WTC11 (cell line): ENCODE measurements at regions not wholly inside any gene's neighbourhood (a gene's known extent, or its start where the extent isn't known, plus 50 kb on each side); places are given as distances from the start of the nearest gene placed in this dataset.

ENCODE experiments used
- ATAC-seq: fragments of 200-7000 bp; cut with Tn5 transposase; 2 replicates; pipeline ENCODE4 v1.10.0; 2021; ENCODE audit warnings: mild to moderate bottlenecking, moderate library complexity
- CTCF ChIA-PET: fragments of 300-600 bp; sonication (Branson Sonifier 250); formaldehyde crosslinking; loops from one replicate; lab custom pipeline; 2021; ENCODE audit warnings: antibody characterized with exemption; lab: Charles Lee
- POLR2A ChIA-PET: fragments of 350-600 bp; sonication (Branson Sonifier 250); formaldehyde crosslinking; loops from one replicate; lab custom pipeline; 2021; ENCODE audit warnings: antibody characterized with exemption; lab: Charles Lee
- DNase-seq: peaks from one replicate; pipeline ENCODE4 v3.0.0; 2021; ENCODE audit warnings: low spot score
- H3K27ac Mint-ChIP-seq: 2 replicates; pipeline ENCODE4 v1.8.0; 2021; ENCODE audit warnings: mixed read lengths
- H3K27me3 Mint-ChIP-seq: 2 replicates; pipeline ENCODE4 v1.8.0; 2021; ENCODE audit warnings: low read depth, mild to moderate bottlenecking, moderate library complexity, mixed read lengths
- H3K36me3 Mint-ChIP-seq: 2 replicates; pipeline ENCODE4 v1.8.0; 2021; ENCODE audit warnings: mixed read lengths
- H3K4me1 Mint-ChIP-seq: 2 replicates; pipeline ENCODE4 v1.8.0; 2022; ENCODE audit warnings: mixed read lengths
- H3K4me3 Mint-ChIP-seq: 2 replicates; pipeline ENCODE4 v1.8.0; 2021; ENCODE audit warnings: mild to moderate bottlenecking, moderate library complexity, mixed read lengths
- H3K9me3 Mint-ChIP-seq: 2 replicates; pipeline ENCODE4 v1.8.0; 2021; ENCODE audit warnings: mixed read lengths
- CTCF ChIP-seq: fragments of 200-600 bp; IDR thresholded peaks from 2 replicates; pipeline ENCODE4 v1.8.0; 2022; ENCODE audit warnings: antibody characterized with exemption
- ETV6 ChIP-seq: sonication (generic); formaldehyde crosslinking; IDR thresholded peaks from 2 replicates; pipeline ENCODE4 v1.8.1; 2022; ENCODE audit warnings: mild to moderate bottlenecking, missing genetic modification reagents
- FOXK1 ChIP-seq: sonication (generic); formaldehyde crosslinking; IDR thresholded peaks from 2 replicates; pipeline ENCODE4 v1.8.0; 2022; ENCODE audit warnings: mild to moderate bottlenecking, moderate library complexity, missing genetic modification reagents
- FOXP1 ChIP-seq: sonication (generic); formaldehyde crosslinking; IDR thresholded peaks from 2 replicates; pipeline ENCODE4 v1.8.0; 2022; ENCODE audit warnings: missing genetic modification reagents, mild to moderate bottlenecking, moderate library complexity, borderline replicate concordance
- GTF2I ChIP-seq: fragments of 250-450 bp; sonication (Bioruptor Pico); conservative IDR thresholded peaks from 2 replicates; pipeline ENCODE4 v1.4.0; 2021; ENCODE audit warnings: mild to moderate bottlenecking
- NFATC4 ChIP-seq: fragments of 250-450 bp; sonication (Bioruptor Pico); IDR thresholded peaks from 2 replicates; pipeline ENCODE4 v1.9.0; 2021; ENCODE audit warnings: mild to moderate bottlenecking
- NR2C2 ChIP-seq: sonication (generic); formaldehyde crosslinking; IDR thresholded peaks from 2 replicates; pipeline ENCODE4 v1.8.0; 2022; ENCODE audit warnings: mild to moderate bottlenecking, missing genetic modification reagents
- NR3C1 ChIP-seq: sonication (generic); formaldehyde crosslinking; conservative IDR thresholded peaks from 2 replicates; pipeline ENCODE4 v1.8.1; 2023; ENCODE audit warnings: low read depth, mild to moderate bottlenecking, missing genetic modification reagents
- PRRX2 ChIP-seq: fragments of 250-450 bp; sonication (Bioruptor Pico); IDR thresholded peaks from 2 replicates; pipeline ENCODE4 v1.8.0; 2021; ENCODE audit warnings: mild to moderate bottlenecking
- RELA ChIP-seq: sonication (generic); formaldehyde crosslinking; IDR thresholded peaks from 2 replicates; pipeline ENCODE4 v1.8.1; 2022; ENCODE audit warnings: missing genetic modification reagents, mild to moderate bottlenecking, borderline replicate concordance
- TCF7 ChIP-seq: sonication (generic); formaldehyde crosslinking; IDR thresholded peaks from 2 replicates; pipeline ENCODE4 v1.8.0; 2022; ENCODE audit warnings: mild to moderate bottlenecking, low read depth, missing genetic modification reagents, moderate library complexity
- TEAD1 ChIP-seq: sonication (generic); formaldehyde crosslinking; IDR thresholded peaks from 2 replicates; pipeline ENCODE4 v1.8.0; 2022; ENCODE audit warnings: mild to moderate bottlenecking, missing genetic modification reagents
- TF ChIP-seq, protein P1 (sequence below): sonication (generic); formaldehyde crosslinking; IDR thresholded peaks from 2 replicates; pipeline ENCODE4 v1.8.1; 2022; ENCODE audit warnings: low read depth, missing genetic modification reagents, borderline replicate concordance
- TF ChIP-seq, protein P2 (sequence below): fragments of 250-450 bp; sonication (Bioruptor Pico); conservative IDR thresholded peaks from 2 replicates; pipeline ENCODE4 v1.9.0; 2021; ENCODE audit warnings: mild to moderate bottlenecking
- TF ChIP-seq, protein P3 (sequence below): sonication (generic); formaldehyde crosslinking; IDR thresholded peaks from 2 replicates; pipeline ENCODE4 v1.8.1; 2023; ENCODE audit warnings: mild to moderate bottlenecking, missing genetic modification reagents, moderate library complexity
- TF ChIP-seq, protein P4 (sequence below): sonication (generic); formaldehyde crosslinking; IDR thresholded peaks from 2 replicates; pipeline ENCODE4 v1.8.1; 2023; ENCODE audit warnings: mild to moderate bottlenecking, missing genetic modification reagents
- TF ChIP-seq, protein P5 (sequence below): fragments of 250-450 bp; sonication (Bioruptor Pico); IDR thresholded peaks from 2 replicates; pipeline ENCODE4 v2.1.2; 2022; ENCODE audit warnings: mild to moderate bottlenecking, moderate library complexity
- TF ChIP-seq, protein P6 (sequence below): sonication (generic); formaldehyde crosslinking; IDR thresholded peaks from 2 replicates; pipeline ENCODE4 v1.8.0; 2023; ENCODE audit warnings: missing genetic modification reagents, mild to moderate bottlenecking, borderline replicate concordance

GRCh38 chr9:97781902-97782301 lies 71.1 kb upstream of the FOXE1 start (continued):
- TF ChIP-seq, protein P1, sequence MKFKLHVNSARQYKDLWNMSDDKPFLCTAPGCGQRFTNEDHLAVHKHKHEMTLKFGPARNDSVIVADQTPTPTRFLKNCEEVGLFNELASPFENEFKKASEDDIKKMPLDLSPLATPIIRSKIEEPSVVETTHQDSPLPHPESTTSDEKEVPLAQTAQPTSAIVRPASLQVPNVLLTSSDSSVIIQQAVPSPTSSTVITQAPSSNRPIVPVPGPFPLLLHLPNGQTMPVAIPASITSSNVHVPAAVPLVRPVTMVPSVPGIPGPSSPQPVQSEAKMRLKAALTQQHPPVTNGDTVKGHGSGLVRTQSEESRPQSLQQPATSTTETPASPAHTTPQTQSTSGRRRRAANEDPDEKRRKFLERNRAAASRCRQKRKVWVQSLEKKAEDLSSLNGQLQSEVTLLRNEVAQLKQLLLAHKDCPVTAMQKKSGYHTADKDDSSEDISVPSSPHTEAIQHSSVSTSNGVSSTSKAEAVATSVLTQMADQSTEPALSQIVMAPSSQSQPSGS (CRISPR knock-in tag): no peak
- TF ChIP-seq, protein P2, sequence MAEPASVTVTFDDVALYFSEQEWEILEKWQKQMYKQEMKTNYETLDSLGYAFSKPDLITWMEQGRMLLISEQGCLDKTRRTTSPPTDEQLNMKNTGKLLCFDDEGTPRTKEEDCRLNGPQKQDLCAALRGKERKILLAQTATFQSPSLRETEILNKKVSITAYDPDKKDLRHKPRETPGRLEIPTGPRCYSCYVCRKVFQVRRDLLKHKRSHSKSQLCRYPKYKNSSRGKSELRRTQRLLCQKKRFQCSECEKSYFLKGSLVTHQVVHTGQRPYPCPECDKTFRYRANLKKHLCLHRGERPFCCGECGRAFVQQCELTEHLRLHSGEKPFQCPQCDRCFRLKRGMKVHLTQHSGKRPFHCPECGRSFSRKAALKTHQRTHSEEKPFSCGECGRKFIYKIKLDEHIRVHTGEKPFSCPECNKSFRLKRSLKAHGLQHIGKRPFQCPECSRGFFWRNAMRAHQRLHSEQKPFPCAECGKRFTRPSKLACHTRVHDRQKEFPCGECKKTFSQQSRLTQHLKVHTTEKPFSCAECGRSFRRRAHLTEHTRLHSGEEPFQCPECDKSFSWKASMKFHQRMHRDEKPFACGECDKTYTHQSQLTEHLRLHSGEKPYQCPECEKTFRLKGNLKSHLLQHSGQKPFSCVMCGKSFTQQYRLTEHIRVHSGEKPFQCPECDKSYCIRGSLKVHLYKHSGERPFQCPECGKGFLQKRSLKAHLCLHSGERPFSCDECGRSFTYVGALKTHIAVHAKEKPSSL (CRISPR knock-in tag): no peak
- TF ChIP-seq FOXP1 (CRISPR knock-in tag) (no peak), PRRX2 (no peak), GTF2I (no peak)

- Mint-ChIP-seq H3K27me3 (peaks cover 15% of the 10 kb centered on the region), H3K27ac (no peak overlapping the region), H3K36me3 (no peaks in the 10 kb centered on the region), H3K9me3 (peaks cover 4% of the 10 kb centered on the region), H3K4me3 (no peak overlapping the region), H3K4me1 (no peaks in the 10 kb centered on the region)
- ChIA-PET POLR2A (no interaction called here), CTCF (no interaction called here)
- TF ChIP-seq TEAD1 (CRISPR knock-in tag): no peak
- DNase-seq: no peak
- peak; percentile 64 for ATAC-seq
Measured at GRCh38 chr9:97786341-97786740, 66.7 kb upstream of the FOXE1 start.

DNA sequence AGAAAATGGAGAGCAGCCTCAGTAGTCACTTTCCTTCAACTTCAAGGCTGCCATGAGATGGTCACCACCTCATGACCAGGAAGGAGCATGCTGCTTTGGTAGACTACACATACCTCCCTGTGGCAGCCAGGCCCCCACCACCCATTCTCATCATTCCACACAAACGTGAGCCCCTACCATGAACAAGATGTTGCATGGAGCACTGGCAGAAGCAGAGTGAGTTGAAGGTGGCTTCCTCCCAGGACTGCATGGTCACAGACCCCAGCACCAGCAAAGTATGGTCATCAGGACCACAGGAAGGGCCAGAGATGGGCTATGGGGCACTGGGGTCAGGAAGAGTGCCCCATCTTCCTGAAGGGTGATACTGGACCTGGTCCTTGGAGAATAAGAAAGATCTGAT lies 65.5 kb upstream of the FOXE1 start:
- peaks cover 14% of the 10 kb centered on the region for H3K27me3 Mint-ChIP-seq
- TF ChIP-seq FOXP1 (CRISPR knock-in tag) (no peak), RELA (CRISPR knock-in tag) (no peak), FOXK1 (CRISPR knock-in tag) (no peak), NFATC4 (CRISPR knock-in tag) (no peak), ETV6 (CRISPR knock-in tag) (no peak), NR3C1 (no peak), NR2C2 (CRISPR knock-in tag) (no peak), CTCF (no peak), TCF7 (CRISPR knock-in tag) (no peak)
- TF ChIP-seq, protein P3, sequence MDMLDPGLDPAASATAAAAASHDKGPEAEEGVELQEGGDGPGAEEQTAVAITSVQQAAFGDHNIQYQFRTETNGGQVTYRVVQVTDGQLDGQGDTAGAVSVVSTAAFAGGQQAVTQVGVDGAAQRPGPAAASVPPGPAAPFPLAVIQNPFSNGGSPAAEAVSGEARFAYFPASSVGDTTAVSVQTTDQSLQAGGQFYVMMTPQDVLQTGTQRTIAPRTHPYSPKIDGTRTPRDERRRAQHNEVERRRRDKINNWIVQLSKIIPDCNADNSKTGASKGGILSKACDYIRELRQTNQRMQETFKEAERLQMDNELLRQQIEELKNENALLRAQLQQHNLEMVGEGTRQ (CRISPR knock-in tag): no peak
- TF ChIP-seq, protein P4, sequence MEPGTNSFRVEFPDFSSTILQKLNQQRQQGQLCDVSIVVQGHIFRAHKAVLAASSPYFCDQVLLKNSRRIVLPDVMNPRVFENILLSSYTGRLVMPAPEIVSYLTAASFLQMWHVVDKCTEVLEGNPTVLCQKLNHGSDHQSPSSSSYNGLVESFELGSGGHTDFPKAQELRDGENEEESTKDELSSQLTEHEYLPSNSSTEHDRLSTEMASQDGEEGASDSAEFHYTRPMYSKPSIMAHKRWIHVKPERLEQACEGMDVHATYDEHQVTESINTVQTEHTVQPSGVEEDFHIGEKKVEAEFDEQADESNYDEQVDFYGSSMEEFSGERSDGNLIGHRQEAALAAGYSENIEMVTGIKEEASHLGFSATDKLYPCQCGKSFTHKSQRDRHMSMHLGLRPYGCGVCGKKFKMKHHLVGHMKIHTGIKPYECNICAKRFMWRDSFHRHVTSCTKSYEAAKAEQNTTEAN (CRISPR knock-in tag): no peak
- TF ChIP-seq, protein P5, sequence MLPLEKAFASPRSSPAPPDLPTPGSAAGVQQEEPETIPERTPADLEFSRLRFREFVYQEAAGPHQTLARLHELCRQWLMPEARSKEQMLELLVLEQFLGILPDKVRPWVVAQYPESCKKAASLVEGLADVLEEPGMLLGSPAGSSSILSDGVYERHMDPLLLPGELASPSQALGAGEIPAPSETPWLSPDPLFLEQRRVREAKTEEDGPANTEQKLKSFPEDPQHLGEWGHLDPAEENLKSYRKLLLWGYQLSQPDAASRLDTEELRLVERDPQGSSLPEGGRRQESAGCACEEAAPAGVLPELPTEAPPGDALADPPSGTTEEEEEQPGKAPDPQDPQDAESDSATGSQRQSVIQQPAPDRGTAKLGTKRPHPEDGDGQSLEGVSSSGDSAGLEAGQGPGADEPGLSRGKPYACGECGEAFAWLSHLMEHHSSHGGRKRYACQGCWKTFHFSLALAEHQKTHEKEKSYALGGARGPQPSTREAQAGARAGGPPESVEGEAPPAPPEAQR (CRISPR knock-in tag): no peak
- TF ChIP-seq, protein P6, sequence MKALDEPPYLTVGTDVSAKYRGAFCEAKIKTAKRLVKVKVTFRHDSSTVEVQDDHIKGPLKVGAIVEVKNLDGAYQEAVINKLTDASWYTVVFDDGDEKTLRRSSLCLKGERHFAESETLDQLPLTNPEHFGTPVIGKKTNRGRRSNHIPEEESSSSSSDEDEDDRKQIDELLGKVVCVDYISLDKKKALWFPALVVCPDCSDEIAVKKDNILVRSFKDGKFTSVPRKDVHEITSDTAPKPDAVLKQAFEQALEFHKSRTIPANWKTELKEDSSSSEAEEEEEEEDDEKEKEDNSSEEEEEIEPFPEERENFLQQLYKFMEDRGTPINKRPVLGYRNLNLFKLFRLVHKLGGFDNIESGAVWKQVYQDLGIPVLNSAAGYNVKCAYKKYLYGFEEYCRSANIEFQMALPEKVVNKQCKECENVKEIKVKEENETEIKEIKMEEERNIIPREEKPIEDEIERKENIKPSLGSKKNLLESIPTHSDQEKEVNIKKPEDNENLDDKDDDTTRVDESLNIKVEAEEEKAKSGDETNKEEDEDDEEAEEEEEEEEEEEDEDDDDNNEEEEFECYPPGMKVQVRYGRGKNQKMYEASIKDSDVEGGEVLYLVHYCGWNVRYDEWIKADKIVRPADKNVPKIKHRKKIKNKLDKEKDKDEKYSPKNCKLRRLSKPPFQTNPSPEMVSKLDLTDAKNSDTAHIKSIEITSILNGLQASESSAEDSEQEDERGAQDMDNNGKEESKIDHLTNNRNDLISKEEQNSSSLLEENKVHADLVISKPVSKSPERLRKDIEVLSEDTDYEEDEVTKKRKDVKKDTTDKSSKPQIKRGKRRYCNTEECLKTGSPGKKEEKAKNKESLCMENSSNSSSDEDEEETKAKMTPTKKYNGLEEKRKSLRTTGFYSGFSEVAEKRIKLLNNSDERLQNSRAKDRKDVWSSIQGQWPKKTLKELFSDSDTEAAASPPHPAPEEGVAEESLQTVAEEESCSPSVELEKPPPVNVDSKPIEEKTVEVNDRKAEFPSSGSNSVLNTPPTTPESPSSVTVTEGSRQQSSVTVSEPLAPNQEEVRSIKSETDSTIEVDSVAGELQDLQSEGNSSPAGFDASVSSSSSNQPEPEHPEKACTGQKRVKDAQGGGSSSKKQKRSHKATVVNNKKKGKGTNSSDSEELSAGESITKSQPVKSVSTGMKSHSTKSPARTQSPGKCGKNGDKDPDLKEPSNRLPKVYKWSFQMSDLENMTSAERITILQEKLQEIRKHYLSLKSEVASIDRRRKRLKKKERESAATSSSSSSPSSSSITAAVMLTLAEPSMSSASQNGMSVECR (CRISPR knock-in tag): no peak
- ATAC-seq (no peak), DNase-seq (no peak)
- POLR2A ChIA-PET: no interaction called here
- CTCF ChIA-PET: no interaction called here
- no peak overlapping the region for H3K27ac Mint-ChIP-seq
- H3K9me3 Mint-ChIP-seq: peaks cover 3% of the 10 kb centered on the region; the same call in 1 of the 2 replicates
- H3K4me1 Mint-ChIP-seq: no peaks in the 10 kb centered on the region
- no peak overlapping the region for H3K4me3 Mint-ChIP-seq
- H3K36me3 Mint-ChIP-seq: no peaks in the 10 kb centered on the region
